HuH-7.5 (cell line): ENCODE measurements at regions not wholly inside any gene's neighbourhood (a gene's known extent, or its start where the extent isn't known, plus 50 kb on each side); places are given as distances from the start of the nearest gene placed in this dataset.

Source experiments
- DNase-seq: peaks from one replicate; pipeline ENCODE4 v3.0.0; 2011; ENCODE audit warnings: low spot score

DNA sequence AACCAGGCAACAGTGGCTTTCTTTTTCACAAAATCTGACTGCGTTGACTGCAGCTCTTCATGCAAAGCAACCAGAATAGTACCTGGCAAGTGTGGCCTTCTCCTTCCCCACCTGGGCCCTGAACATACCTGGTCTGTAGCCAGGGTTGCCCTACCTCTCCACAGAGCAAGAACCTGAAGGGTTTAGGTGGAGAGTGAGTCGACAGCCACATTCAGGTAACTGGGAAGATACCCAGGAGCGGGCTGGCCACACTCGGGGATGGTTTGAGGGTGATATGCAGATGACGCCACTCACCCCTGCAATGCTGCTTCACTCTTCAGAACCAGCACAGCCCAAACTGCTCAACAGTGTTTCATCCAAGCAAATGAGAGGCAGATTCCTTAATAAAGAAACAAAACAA, 117.3 kb downstream of the TTC32 start:
- no peak for DNase-seq

DNA sequence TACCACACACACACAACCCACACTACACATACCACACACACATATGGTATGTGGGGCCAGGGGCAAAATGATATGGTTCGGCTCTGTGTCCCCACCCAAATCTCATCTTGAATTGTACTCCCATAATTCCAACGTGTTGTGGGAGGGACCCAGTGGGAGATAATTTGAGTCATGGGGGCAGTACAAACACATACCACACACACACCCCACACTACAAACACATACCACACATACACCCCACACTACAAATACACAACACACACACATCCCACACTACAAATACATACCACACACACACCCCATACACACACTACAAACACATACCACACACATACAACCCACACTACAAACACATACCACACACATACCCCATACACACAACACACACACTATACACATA, 117.8 kb downstream of the TTC32 start:
- DNase-seq = no peak

DNA sequence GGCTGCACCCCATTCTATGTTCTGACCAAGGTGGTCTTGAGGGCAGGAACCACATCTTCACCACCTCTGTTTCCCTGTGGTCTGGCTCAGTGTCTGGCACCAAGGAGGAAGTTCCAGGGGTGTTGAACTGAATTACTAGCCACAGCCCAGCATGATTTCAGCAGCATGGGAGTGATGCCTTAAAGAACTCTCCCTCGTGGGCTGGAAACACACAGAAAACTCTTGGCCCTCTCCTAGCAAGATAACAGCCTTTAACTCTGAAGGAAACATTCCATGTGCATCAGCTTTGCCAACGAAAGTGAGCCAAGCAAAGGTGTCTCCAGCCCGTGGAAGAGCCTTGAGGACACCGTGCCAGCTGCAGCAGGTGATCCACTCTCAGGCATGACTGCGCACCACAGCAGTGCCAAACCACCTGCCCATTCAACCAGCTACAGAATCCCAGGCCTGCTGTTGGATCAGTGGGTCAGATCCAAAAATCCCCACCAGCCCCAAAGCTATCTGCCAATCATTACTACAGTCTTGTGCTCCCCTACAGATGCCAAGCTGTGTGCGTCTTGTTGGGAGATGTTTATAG, 124.8 kb downstream of the TTC32 start:
- DNase-seq = no peak

DNA sequence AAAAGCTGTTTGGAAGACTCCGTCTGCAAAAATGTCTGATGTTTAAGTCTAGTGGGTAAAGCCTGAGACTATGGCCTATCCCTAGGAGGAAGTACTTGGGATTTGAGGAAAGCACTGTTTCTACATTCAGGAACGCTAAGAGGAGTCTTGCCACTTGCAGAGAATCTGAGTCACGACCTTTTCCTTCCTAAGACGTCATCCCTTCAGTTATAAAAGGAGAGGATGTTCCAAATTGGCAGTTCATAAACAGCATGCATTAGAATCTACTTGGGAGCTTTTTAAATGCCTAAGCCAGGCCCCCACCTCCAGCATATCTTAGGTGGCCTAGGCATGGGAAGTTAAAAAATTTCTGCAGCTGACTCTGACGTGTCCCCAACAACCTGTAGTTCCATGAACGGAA, 125.9 kb downstream of the TTC32 start:
- DNase-seq = no peak

DNA sequence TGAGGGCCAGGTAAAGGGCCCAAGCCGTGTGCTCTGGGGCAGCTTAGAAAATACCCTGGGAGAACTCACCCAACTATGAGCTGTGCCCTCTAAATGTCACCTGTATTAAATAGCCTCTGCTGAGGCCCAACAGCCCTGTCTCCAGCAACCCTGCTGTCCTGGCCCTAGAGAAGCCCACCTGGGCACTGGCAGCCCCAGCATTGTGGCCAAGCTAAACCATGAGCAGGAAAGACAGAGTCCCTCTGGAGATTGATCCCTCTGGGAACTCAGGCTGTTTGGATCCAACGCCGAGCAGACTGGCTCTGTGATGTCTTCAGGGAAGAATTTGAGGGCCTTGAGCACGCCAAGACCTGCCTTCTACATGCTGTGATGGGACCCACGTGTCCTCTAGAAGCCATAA, 126.5 kb downstream of the TTC32 start:
- DNase-seq = no peak

DNA sequence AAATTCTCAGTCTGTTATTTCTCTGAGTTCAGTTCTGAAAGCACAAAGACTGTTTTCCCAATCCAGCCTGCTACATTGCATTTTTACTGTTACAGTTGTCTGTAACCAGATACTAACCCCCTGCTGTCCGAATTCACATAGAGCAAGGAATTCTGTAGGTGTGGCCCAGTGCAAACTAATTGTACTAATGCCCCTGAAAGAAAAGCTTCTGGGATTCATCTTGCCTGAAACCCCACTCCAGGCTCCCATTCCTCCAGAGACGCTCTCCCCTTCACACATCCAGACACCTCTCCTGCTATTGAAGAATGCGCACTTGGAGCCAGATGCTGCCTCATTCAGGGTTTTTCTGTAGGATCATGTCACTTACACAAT, 127.0 kb downstream of the TTC32 start:
- no peak for DNase-seq

DNA sequence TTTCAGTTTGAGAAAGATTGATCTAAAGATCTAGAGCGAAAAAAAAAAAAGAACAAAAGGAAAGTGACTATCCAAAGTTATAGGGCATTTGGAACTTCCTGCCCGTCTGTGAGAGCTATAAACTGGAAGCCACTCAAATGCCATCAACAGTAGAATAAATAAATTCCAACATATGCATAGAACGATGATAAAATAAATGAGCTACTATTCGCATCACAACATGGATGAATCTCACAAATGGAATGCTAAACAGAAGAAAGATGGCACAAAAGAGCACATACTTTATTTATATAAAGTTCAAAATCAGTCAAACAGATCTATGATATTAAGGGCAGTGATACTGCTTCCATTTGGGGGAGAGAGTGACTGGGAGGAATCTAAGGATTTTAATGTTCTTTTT, 128.8 kb downstream of the TTC32 start:
- no peak for DNase-seq

DNA sequence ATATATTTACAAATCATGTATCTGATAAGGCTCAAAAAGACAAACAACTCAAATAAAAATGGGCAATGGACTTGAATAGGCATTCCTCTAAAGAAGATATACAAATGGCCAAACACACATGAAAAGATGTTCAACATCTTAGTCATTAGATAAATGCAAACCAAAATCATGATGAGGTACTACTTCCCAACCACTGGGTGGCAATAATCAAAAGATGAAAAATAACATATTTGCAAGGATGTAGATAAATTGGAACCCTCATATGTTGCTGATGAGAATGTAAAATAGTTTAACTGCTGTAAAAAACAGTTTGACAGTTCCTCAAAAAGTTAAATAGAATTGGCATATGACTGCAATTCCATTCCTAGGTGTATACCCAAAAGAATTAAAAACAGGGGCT, 132.3 kb downstream of the TTC32 start:
- no peak for DNase-seq

DNA sequence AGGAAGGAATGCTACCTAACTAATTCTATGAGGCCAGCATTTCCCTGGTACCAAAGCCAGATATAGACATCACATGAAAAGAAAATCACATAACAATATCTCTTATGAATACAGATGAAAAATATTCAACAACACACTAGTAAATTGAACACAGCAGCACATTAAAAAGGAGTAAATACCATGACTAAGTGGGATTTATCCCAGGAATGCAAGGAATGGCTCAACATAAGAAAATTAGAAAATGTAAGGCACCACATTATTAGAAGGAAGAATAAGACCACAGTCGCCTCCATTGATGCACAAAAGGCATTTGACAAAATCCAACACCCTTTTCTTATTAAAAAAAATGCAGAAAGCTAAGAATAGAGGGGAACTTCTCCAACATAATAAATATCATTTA, 133.9 kb downstream of the TTC32 start:
- no peak for DNase-seq

DNA sequence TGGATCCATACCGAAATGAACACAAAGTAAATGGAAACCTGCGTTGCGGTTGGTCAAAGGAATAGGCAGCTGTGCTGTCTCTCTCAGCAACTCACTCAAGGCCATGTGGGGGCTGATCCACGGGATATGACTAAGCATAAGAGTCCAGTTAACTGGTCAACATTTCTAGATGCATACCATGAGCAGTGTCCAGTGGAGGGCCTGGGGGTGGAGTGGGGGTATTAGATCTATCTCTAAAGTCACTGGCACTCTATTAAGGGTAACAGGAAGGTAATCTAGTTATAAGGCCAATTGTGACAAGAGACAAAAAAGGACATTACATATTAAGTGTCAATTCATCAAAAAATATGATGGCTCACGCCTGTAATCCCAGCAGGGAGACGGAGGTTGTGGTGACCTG, 136.8 kb downstream of the TTC32 start:
- DNase-seq = no peak

DNA sequence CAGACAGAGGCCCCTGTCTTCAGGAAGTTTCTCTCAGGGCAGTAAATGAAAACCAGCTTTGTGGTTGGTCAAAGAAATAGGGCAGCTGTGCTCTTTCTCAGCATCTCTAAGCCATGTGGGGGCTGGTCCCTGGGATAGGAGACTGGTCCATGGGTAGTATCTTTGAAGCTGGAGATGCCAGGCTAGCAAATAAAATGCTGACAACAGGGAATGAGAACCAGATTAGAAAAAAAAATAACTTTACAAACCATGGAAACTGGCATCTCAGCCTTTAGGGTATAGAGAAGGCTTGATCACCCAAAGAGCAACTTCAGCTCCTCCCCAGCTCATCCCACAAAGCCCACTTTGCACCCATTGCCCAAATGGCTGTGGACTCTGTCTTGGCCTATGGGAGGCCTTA, 138.1 kb downstream of the TTC32 start:
- no peak for DNase-seq

DNA sequence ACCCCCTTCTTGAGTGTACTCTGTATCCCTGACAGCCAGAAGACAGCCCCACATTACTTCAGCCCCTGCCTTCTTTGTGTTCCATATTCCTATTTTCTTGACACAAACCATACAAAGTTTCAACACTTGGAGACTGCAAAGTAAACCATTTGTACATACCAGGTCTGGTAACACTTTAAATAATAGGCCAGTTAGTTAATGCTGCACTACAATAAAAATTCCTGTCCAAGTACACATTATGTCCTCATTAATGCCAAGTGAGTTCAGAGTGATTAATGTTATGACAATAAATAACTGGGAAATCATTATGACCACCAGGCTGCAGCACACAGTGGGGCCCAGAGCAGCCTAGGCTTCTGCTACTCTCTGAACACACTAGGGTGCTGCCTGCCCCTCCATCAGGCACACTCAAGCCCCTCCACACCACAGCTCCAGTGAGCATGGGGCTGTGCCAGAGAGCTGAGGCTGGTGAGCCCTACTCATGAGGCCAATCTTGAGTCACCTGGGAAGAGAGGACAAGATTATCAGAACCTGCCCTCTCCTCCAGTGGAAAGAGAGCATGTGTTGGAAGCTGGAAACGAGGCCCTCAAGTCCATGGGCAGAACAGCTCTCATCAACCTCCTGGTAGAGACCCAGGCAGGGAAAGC, 138.7 kb downstream of the TTC32 start:
- DNase-seq = no peak

DNA sequence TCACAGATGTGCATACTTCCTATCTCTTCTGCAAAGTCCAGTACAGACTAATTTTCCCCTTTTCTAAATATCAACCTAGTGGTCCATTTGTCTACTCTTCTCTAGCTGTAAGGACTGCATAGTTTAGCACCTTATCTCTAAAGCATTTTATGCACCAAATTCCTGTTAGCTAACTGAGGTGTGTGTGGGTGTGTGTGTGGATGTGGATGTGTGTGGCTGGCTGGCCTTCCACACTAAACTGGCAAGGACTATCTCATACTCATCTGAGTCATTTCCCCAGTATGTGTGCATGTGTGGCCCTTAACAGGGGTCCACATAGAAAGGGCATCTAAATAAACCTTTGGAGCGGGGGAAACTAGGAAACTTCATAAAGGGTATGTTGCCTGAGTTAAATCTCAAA, 139.6 kb downstream of the TTC32 start:
- no peak for DNase-seq

DNA sequence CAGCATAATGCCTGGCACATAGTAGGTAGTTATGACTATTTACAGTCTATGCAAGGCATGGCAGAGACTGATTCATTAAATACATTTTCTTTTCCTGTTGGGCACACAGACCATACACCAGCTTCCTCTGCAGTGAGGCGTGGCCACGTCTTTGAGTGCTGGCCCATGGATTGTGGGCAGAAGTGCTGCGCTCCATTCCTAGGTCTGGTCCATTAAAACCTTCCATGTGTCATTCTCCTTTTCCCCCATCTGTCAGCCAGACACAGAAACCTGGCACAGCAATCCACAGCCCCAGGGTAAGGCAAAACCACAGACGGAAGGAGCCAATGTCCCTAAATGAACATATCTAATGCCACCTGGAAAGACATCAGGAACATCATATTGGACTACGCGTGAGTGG, 141.9 kb downstream of the TTC32 start:
- DNase-seq = no peak

DNA sequence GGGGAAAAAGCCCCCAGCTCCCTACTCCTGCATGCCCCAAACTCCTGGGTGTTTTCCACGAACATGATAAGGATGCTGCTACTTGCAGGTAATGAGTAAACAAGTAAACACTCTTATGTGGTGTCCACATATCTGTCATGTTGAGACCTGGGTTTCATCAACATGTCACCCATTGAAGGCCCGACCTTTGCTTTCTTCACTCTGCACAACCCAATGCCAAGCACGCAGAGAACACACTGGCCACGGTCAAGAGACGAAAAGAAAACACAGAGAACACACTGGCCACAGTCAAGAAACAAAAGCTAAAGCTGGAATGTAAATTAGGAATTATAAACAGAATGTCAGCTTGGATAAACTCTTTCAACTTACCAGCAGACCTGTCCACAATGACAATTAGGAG, 143.1 kb downstream of the TTC32 start:
- DNase-seq = no peak

DNA sequence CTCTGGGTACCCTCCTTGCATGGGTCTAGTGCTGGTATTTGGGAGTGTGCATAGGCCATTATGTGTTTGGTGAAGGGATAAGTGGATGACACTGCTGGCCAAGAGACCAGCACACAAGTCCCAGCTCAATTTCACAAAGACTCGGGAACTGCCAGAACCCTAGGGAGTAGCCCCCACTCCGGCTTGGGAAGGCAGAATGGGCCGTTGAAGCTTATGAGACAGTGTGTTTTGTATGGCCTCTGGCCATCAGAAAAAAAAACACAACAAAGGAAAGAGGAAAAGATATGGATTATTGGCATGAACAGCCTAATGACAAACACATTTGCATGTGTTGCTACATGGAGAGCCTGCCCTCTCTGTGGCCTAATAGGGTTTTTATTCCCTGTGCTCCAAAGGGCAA, 144.2 kb downstream of the TTC32 start:
- no peak for DNase-seq

DNA sequence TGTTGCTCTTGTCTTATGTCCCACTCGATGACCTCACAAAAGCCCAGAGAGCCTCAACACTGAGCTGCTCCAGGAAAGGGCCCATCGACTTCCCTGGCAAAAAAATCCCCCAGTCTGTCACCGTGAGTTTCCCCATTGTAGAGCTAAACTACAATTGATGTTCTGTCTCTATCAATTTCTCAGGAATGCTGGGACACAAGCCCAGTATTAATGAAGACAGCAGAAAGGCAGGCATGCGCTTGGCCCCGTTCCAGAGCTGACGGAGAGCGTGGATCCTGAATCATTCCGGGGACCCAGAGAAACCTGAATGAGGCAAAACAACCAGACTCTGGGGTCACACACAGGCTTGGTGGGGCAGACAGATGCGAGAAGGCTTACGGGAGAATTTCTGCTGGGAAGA, 146.9 kb downstream of the TTC32 start:
- DNase-seq = no peak

DNA sequence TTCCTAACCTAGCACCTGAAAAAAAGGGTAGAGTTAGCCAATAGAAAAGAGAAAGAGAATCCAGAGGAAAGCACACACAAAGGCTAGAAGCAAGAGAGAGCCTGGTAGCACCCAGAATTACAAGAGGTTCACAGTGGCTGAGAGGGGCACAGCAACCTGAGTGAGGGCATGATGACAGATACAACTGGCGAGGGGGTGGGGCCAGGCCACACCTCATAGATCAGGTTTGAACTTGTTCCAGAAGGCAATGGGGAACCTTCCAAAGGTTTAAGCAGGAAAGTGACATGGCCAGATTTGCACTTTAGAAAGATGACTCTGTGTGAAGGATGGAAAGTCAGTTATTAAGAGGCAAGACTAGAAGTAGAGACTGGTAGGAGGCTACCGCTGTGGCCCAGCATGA, 148.0 kb downstream of the TTC32 start:
- DNase-seq = no peak

DNA sequence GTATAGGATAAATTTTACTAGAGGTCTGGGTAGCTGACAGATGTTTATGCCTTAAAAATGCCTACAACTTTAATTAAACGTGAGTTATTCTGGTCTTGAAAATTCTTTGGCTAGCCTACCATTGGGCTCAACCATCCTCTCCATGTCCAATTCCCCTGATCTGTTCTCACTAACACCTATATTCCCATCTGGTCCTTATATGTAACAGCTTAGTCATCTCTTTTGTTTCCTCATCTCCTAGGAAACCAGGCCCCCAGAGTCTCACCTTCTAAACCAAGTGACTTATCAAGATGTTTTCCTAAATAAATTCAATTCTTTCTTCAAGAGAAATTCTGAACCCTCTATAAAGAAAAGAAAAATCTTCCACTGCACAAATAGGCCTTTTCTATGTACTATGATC, 148.5 kb downstream of the TTC32 start:
- DNase-seq = no peak

DNA sequence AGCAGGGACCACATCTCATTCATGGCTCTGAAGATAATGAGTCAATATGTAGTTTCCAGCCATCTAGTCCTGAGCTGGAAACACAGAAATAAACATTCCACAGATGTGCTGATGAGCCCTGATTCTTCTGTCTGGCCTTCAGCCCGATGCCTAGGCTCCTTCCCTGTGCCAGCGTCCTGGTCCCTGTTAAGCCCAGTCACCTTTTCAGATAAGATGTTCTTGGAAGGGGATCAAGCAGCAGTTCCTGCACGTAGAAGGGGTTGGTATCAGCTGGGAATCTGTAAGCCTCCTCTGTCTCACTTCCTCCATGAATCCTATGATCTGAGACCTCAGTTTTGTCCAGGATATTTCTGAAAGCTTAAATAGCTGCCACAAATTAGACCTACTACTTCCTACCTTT, 149.3 kb downstream of the TTC32 start:
- no peak for DNase-seq

DNA sequence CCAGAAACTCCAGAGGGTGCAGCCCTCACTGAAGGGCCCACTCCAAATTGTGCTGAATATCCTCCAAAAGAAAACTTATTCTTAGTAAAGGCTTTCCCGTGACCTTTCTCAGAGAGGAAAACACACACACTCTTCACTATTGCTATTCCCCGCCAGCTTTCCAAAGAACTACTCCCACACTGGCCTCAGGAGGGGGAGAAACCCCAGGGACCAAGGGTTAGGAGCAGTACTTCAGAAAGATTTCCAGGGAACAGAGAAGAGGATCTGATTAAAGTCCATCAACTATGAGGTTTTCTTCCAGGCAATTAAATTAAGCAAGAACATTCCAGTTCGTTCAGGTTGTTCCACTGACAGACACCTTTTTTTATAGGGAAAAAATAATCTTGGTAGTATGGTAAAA, 150.2 kb downstream of the TTC32 start:
- no peak for DNase-seq

DNA sequence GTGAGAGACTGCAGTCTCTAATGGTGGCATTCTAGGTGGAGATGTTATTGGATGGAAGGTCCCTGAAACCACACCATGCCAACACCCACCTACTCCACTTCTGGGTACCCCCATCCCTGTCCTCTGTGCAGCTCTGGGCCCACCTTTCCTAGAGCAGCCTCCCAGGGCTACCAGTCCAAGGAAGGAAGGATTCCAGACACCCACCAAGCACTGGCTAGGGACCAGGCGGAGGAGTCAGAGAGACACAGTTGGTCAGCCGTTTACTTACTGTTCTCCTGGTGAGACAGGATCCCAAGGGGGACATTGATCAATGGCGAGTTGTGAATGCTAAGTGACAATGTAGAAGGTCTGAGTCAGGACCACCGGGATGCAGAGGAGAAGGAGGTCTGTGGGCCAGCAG, 151.6 kb downstream of the TTC32 start:
- no peak for DNase-seq

DNA sequence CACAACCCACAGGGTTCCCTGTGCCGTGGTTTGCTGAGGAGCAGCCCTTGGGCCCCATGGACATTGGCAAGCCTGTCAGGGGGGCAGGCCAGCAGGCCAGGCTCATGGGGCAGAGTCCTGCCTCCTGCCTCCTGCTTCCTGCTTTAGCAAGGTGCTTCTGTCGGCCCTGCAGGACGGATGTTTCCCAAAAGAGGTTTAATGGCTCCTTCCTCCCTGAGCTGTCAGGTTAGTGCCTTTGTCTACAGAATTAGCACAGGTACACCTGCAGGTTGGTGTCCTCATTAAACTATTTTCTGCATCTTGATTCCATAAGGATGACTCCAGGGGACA, 152.3 kb downstream of the TTC32 start:
- DNase-seq = no peak

DNA sequence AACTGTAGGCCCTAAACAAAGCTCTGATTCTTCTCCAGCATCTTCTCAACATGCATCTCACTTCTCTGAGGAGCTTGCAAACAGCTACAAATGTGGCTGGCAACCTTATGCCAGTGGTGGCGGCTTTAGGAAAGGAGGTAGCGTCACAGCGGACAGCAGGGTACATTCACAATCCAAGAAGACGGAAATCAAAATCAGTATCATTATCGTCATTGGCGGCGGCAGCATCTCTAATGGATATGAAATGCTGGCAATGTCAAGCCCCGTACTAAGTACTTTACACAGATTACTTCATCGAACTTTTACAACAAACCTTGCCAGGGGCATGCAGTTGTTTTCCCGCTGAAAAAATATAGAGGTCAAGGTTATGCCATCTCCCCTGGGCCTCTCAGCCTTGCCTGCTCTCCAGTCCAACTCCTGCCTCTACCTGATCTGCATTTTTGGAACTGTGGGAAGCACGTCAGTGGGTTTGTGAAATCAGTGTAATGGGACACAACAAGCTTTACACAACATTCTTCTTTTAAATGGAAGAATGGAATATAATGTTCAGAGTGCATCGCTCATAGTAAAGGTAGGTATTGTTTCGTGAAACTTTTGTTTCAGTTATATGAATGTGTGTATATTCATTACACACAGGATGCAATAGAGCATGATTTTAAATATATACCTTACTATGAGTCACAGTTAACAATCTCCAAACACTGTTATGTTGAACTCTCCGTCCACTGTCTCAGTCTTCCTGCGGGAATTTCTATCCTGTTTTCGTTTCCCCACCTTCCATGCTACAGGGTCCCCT, 152.9 kb downstream of the TTC32 start:
- no peak for DNase-seq
